SHP77 (cell line): ENCODE measurements at regions not wholly inside any gene's neighbourhood (a gene's known extent, or its start where the extent isn't known, plus 50 kb on each side); places are given as distances from the start of the nearest gene placed in this dataset.
"Not testable (repeated sequence)": the region's sequence is repeated elsewhere in the genome, so short reads cannot be mapped to it uniquely, and the experiment has no call there.

Experiments
- DNase-seq, 2 experiments: peaks; one replicate each; lab custom pipeline; 2025; lab: John Stamatoyannopoulos, UW

- DNase-seq, result no peak
Observed at GRCh38 chr7:136325027-136325426, 347.9 kb upstream of the MTPN start.

GRCh38 chr7:136324073-136324704 lies 347.0 kb upstream of the MTPN start:
- DNase-seq, result no peak

- DNase-seq, result no peak
Observed at GRCh38 chr7:136312592-136312991, 335.4 kb upstream of the MTPN start.

GRCh38 chr7:136309407-136309806 lies 332.2 kb upstream of the MTPN start:
- no peak for DNase-seq

GRCh38 chr7:136308230-136308629 lies 331.1 kb upstream of the MTPN start:
- no peak for DNase-seq

GRCh38 chr7:136303162-136303561 lies 326.0 kb upstream of the MTPN start:
- DNase-seq, result no peak

- no peak for DNase-seq
Observed at GRCh38 chr7:136302049-136302448, 324.9 kb upstream of the MTPN start.

GRCh38 chr7:136294977-136295376 lies 317.8 kb upstream of the MTPN start:
- DNase-seq, result no peak

- DNase-seq, result no peak
Observed at GRCh38 chr7:136293841-136294391, 316.8 kb upstream of the MTPN start.

- no peak for DNase-seq
Observed at GRCh38 chr7:136293272-136293671, 316.1 kb upstream of the MTPN start.

GRCh38 chr7:136292365-136292764 lies 315.2 kb upstream of the MTPN start:
- no peak for DNase-seq

- DNase-seq, result no peak
Observed at GRCh38 chr7:136290351-136290750, 313.2 kb upstream of the MTPN start.

GRCh38 chr7:136278057-136278456 lies 300.9 kb upstream of the MTPN start:
- no peak for DNase-seq

- no peak for DNase-seq
Observed at GRCh38 chr7:136275794-136276193, 298.6 kb upstream of the MTPN start.

- no peak for DNase-seq
Observed at GRCh38 chr7:136274636-136275345, 297.6 kb upstream of the MTPN start.

- DNase-seq, result no peak
Observed at GRCh38 chr7:136272934-136273333, 295.8 kb upstream of the MTPN start.

GRCh38 chr7:136267822-136268221 lies 290.7 kb upstream of the MTPN start:
- no peak for DNase-seq

GRCh38 chr7:136266457-136266856 lies 289.3 kb upstream of the MTPN start:
- DNase-seq, result no peak

GRCh38 chr7:136264304-136264703 lies 287.1 kb upstream of the MTPN start:
- DNase-seq, result not testable (repeated sequence)

GRCh38 chr7:136263112-136263860 lies 286.1 kb upstream of the MTPN start:
- not testable (repeated sequence) for DNase-seq

- DNase-seq, result not testable (repeated sequence)
Observed at GRCh38 chr7:136260591-136260990, 283.4 kb upstream of the MTPN start.

GRCh38 chr7:136259074-136259473 lies 281.9 kb upstream of the MTPN start:
- no peak for DNase-seq

- no peak for DNase-seq
Observed at GRCh38 chr7:136256491-136256890, 279.3 kb upstream of the MTPN start.
